ENCODE measurements at regions not wholly inside any gene's neighbourhood (a gene's known extent, or its start where the extent isn't known, plus 50 kb on each side); places are given as distances from the start of the nearest gene placed in this dataset.
A peak's percentile ranks its signal among the peaks of the same experiment; 100 is the strongest.
"Not testable (repeated sequence)": the region's sequence is repeated elsewhere in the genome, so short reads cannot be mapped to it uniquely, and the experiment has no call there.

GRCh38 chr13:37181620-37182019, 76.2 kb upstream of the CSNK1A1L start:
- peaks cover 2% of the 10 kb centered on the region for H3K9me3 ChIP-seq (ENCODE audit: control insufficient read depth, low read depth, low read length)
- H3K27ac ChIP-seq (ENCODE audit: low read length): no peak overlapping the region
- H3K27me3 ChIP-seq (ENCODE audit: control insufficient read depth, insufficient read depth, low read length): no peaks in the 10 kb centered on the region
- H3K4me3 ChIP-seq (ENCODE audit: low read length): no peak overlapping the region
- DNase-seq: no peak
- H3K4me1 ChIP-seq (ENCODE audit: control insufficient read depth, insufficient read depth, low read length): peaks cover 3% of the 10 kb centered on the region
- H3K36me3 ChIP-seq (ENCODE audit: control insufficient read depth, insufficient read depth, low read length): no peaks in the 10 kb centered on the region

DNA sequence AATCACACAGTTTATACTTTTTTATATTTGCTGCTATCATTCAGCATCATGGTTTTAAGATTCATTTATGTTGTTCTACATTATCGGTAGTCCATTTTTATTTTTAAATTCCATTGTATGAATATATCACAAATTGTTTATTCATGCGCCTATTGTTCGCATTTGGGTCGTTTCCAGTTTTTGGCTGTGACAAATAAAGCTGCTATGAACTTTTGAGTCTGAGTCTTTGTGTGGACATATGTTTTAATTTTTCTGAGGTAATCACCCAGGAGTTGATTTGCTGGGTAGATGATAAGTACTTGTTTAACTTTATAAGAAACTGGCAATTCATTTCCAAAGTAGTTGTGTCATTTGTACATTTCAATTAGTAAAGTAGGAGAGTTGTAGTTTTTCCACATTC, 74.2 kb upstream of the CSNK1A1L start:
- Histone ChIP-seq H3K9me3 (ENCODE audit: control insufficient read depth, low read depth, low read length) (no peaks in the 10 kb centered on the region), H3K4me1 (ENCODE audit: control insufficient read depth, insufficient read depth, low read length) (peaks cover 5% of the 10 kb centered on the region), H3K27me3 (ENCODE audit: control insufficient read depth, insufficient read depth, low read length) (no peaks in the 10 kb centered on the region), H3K36me3 (ENCODE audit: control insufficient read depth, insufficient read depth, low read length) (no peaks in the 10 kb centered on the region), H3K4me3 (ENCODE audit: low read length) (no peak overlapping the region), H3K27ac (ENCODE audit: low read length) (no peak overlapping the region)
- WGBS (ENCODE audit: insufficient coverage, low lambda C conversion rate): 75% methylated on average over 4 of the region's 4 CpGs
- no peak for DNase-seq

GRCh38 chr13:37177125-37177524, 71.7 kb upstream of the CSNK1A1L start:
- H3K27ac ChIP-seq (ENCODE audit: low read length): no peak overlapping the region
- H3K36me3 ChIP-seq (ENCODE audit: control insufficient read depth, insufficient read depth, low read length): no peaks in the 10 kb centered on the region
- no peaks in the 10 kb centered on the region for H3K9me3 ChIP-seq (ENCODE audit: control insufficient read depth, low read depth, low read length)
- no peak overlapping the region for H3K4me3 ChIP-seq (ENCODE audit: low read length)
- DNase-seq: no peak
- WGBS (ENCODE audit: insufficient coverage, low lambda C conversion rate): 100% methylated on average over 1 of the region's 3 CpGs
- H3K27me3 ChIP-seq (ENCODE audit: control insufficient read depth, insufficient read depth, low read length): no peaks in the 10 kb centered on the region
- peaks cover 5% of the 10 kb centered on the region for H3K4me1 ChIP-seq (ENCODE audit: control insufficient read depth, insufficient read depth, low read length)

DNA sequence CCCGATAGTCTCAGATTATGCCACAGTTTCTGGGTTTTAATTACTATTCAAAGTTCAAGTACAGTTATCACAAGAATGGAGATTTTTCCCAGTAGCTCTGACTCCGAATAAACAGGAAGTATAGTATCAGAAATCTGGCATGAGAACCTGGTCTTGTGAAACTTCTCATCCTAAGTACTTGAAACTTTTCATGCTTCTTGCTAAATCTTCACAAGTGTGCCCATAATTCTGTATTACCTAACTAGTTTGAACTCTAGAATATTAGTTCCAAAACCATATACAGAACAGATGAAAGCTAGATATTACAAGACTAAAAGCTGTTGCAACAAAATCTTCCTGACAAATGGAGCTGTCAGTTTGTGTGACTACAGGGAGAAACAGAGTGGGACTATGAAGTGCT, 70.5 kb upstream of the CSNK1A1L start:
- Histone ChIP-seq H3K4me3 (ENCODE audit: low read length) (no peak overlapping the region), H3K36me3 (ENCODE audit: control insufficient read depth, insufficient read depth, low read length) (no peaks in the 10 kb centered on the region), H3K27me3 (ENCODE audit: control insufficient read depth, insufficient read depth, low read length) (no peaks in the 10 kb centered on the region), H3K4me1 (ENCODE audit: control insufficient read depth, insufficient read depth, low read length) (peaks cover 5% of the 10 kb centered on the region), H3K9me3 (ENCODE audit: control insufficient read depth, low read depth, low read length) (no peaks in the 10 kb centered on the region), H3K27ac (ENCODE audit: low read length) (peak overlapping the region; percentile 60)
- WGBS (ENCODE audit: insufficient coverage, low lambda C conversion rate): no CpG with 5 or more reads among the region's 2 CpGs
- DNase-seq: peak; percentile 60 to 68

DNA sequence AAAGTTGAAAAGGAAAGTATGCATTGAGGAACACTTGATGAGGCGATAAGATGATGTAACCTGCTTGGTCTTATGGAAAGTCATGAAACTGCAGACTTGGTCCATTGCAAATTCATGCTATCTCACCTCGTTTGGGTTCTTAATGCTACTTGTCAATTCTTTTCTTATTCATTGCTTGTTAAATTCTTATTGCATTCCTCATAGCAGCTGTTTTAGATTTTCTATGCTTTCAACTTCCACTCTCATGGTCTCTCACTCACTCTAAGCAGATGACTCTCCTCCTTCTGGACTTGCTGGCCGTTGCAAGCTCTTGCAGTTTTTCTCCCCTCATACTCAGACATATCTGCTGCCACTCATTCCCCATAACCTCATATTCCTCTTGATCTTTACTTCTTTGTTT, 67.8 kb upstream of the CSNK1A1L start:
- peaks cover 5% of the 10 kb centered on the region for H3K4me1 ChIP-seq (ENCODE audit: control insufficient read depth, insufficient read depth, low read length)
- H3K36me3 ChIP-seq (ENCODE audit: control insufficient read depth, insufficient read depth, low read length): no peaks in the 10 kb centered on the region
- whole genome bisulfite sequencing (ENCODE audit: insufficient coverage, low lambda C conversion rate): 56% methylated on average over 3 of the region's 3 CpGs
- H3K27me3 ChIP-seq (ENCODE audit: control insufficient read depth, insufficient read depth, low read length): no peaks in the 10 kb centered on the region
- no peak overlapping the region for H3K27ac ChIP-seq (ENCODE audit: low read length)
- H3K9me3 ChIP-seq (ENCODE audit: control insufficient read depth, low read depth, low read length): no peaks in the 10 kb centered on the region
- no peak overlapping the region for H3K4me3 ChIP-seq (ENCODE audit: low read length)
- DNase-seq: no peak

GRCh38 chr13:37172226-37172625, 66.8 kb upstream of the CSNK1A1L start:
- not testable (repeated sequence) for H3K4me3 ChIP-seq (ENCODE audit: low read length); DNase-seq; H3K36me3 ChIP-seq (ENCODE audit: control insufficient read depth, insufficient read depth, low read length); H3K27me3 ChIP-seq (ENCODE audit: control insufficient read depth, insufficient read depth, low read length); H3K9me3 ChIP-seq (ENCODE audit: control insufficient read depth, low read depth, low read length); H3K4me1 ChIP-seq (ENCODE audit: control insufficient read depth, insufficient read depth, low read length); H3K27ac ChIP-seq (ENCODE audit: low read length)
- WGBS (ENCODE audit: insufficient coverage, low lambda C conversion rate): no CpG with 5 or more reads among the region's 11 CpGs

DNA sequence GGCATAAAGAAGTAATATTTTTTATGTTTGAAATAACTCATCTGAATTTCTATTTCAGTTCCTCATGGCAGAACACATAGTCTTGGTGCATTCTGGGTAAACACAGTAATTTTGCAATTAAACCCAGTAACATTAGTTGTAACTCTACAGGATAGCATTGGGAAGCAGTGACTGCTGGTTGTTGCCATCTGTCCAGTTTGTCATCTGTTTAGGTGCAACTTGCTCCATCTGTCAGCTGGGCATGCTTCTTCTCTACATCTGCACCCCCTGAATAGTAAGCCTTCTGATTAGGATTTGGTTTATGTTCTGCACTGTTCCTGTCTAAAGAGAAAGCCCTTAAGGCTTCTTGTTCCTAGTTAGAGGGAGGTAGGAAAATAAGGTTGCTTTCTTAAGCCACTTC, 63.5 kb upstream of the CSNK1A1L start:
- Histone ChIP-seq H3K27ac (ENCODE audit: low read length) (no peak overlapping the region), H3K4me3 (ENCODE audit: low read length) (no peak overlapping the region), H3K4me1 (ENCODE audit: control insufficient read depth, insufficient read depth, low read length) (no peaks in the 10 kb centered on the region), H3K36me3 (ENCODE audit: control insufficient read depth, insufficient read depth, low read length) (no peaks in the 10 kb centered on the region), H3K27me3 (ENCODE audit: control insufficient read depth, insufficient read depth, low read length) (no peaks in the 10 kb centered on the region), H3K9me3 (ENCODE audit: control insufficient read depth, low read depth, low read length) (no peaks in the 10 kb centered on the region)
- DNase-seq: no peak

DNA sequence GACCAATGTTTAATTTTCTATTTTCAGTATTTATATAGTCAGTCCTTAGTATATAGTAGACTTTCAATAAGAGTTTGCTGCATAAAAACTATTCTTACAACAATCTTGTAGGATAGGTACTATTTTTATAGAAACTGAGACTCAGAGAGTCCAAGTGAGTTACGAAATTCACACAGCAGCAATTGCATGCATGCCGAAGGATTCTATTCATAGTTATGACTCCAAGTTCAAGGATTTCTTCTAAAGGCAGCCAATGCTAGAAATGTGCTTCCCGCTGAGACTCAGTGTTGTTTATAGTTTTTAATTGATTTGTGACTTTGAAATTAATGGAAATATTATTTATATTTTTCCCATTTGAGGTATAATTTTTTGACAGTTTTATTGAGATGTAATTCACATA, 62.7 kb upstream of the CSNK1A1L start:
- WGBS (ENCODE audit: insufficient coverage, low lambda C conversion rate): 86% methylated on average over 1 of the region's 3 CpGs
- DNase-seq: no peak
- Histone ChIP-seq H3K4me3 (ENCODE audit: low read length) (no peak overlapping the region), H3K4me1 (ENCODE audit: control insufficient read depth, insufficient read depth, low read length) (no peaks in the 10 kb centered on the region), H3K27me3 (ENCODE audit: control insufficient read depth, insufficient read depth, low read length) (no peaks in the 10 kb centered on the region), H3K36me3 (ENCODE audit: control insufficient read depth, insufficient read depth, low read length) (no peaks in the 10 kb centered on the region), H3K9me3 (ENCODE audit: control insufficient read depth, low read depth, low read length) (no peaks in the 10 kb centered on the region), H3K27ac (ENCODE audit: low read length) (no peak overlapping the region)

DNA sequence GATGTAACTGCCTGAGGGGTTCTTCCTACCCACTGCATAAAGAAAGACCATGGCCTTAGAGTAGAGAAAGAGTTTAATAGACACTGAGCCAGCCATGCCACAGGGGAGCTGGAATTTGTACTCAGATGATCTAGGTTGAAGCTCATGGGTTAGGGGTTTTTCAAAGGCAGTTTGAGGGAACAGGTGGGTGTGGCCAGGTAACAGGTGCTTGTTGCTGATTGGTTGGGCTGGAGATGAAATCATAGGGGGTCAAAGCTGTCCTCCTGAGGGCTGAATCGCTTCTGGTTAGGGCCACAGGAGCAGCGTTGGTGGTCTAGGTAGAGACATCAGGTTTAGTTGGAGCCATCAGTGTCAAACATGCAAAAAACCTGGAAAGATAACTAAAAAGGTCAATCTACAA, 59.2 kb upstream of the CSNK1A1L start:
- Histone ChIP-seq H3K36me3 (ENCODE audit: control insufficient read depth, insufficient read depth, low read length) (no peaks in the 10 kb centered on the region), H3K27me3 (ENCODE audit: control insufficient read depth, insufficient read depth, low read length) (no peaks in the 10 kb centered on the region), H3K4me3 (ENCODE audit: low read length) (no peak overlapping the region), H3K4me1 (ENCODE audit: control insufficient read depth, insufficient read depth, low read length) (no peaks in the 10 kb centered on the region), H3K9me3 (ENCODE audit: control insufficient read depth, low read depth, low read length) (no peaks in the 10 kb centered on the region), H3K27ac (ENCODE audit: low read length) (no peak overlapping the region)
- no peak for DNase-seq
- WGBS (ENCODE audit: insufficient coverage, low lambda C conversion rate): no CpG with 5 or more reads among the region's 2 CpGs

GRCh38 chr13:37163641-37164265, 58.3 kb upstream of the CSNK1A1L start:
- no peak for DNase-seq
- Histone ChIP-seq H3K27me3 (ENCODE audit: control insufficient read depth, insufficient read depth, low read length) (no peaks in the 10 kb centered on the region), H3K4me1 (ENCODE audit: control insufficient read depth, insufficient read depth, low read length) (no peaks in the 10 kb centered on the region), H3K9me3 (ENCODE audit: control insufficient read depth, low read depth, low read length) (no peaks in the 10 kb centered on the region), H3K36me3 (ENCODE audit: control insufficient read depth, insufficient read depth, low read length) (no peaks in the 10 kb centered on the region), H3K27ac (ENCODE audit: low read length) (no peak overlapping the region), H3K4me3 (ENCODE audit: low read length) (no peak overlapping the region)
- WGBS (ENCODE audit: insufficient coverage, low lambda C conversion rate): 72% methylated on average over 2 of the region's 3 CpGs

DNA sequence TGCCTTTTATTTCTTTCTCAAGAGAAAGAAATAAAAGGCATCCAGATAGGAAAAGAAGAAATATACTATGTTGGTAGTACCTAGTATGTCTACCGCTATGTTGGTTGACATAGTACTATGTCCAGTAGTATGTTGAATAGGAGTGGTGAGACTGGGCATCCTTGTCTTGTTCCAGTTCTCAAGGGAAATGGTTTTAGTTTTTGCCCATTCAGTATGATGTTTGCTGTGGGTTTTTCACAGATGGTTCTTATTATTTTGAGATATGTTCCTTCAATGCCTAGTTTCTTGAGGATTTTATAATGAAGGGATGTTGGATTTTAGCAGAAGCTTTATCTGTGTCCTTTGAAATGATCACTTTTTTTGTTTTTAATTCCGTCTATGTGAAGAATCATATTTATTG, 53.0 kb upstream of the CSNK1A1L start:
- H3K9me3 ChIP-seq (ENCODE audit: control insufficient read depth, low read depth, low read length): no peaks in the 10 kb centered on the region
- H3K36me3 ChIP-seq (ENCODE audit: control insufficient read depth, insufficient read depth, low read length): no peaks in the 10 kb centered on the region
- WGBS (ENCODE audit: insufficient coverage, low lambda C conversion rate): 100% methylated on average over 2 of the region's 2 CpGs
- H3K27ac ChIP-seq (ENCODE audit: low read length): no peak overlapping the region
- H3K4me3 ChIP-seq (ENCODE audit: low read length): no peak overlapping the region
- no peaks in the 10 kb centered on the region for H3K27me3 ChIP-seq (ENCODE audit: control insufficient read depth, insufficient read depth, low read length)
- DNase-seq: no peak
- H3K4me1 ChIP-seq (ENCODE audit: control insufficient read depth, insufficient read depth, low read length): no peaks in the 10 kb centered on the region
